ENCODE measurements at regions not wholly inside any gene's neighbourhood (a gene's known extent, or its start where the extent isn't known, plus 50 kb on each side); places are given as distances from the start of the nearest gene placed in this dataset.

DNA sequence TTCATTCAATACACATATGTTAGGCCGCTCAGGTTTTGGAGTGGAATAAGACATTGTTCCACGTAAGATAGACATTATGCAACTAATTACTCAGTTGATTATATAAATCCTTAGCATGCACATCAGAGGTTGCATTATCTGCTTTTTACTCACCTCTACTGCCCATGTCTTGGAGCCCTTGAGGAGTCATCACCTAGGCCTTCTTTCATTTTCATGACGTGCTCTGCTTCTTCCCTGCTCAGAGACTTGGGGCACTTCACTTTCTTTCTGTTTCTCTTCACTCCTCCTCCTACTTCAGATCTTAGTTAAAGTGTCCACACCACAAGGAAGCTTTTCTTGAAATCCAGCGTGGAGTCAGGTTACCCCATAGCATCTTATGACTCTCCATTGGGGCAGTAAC, 241.1 kb downstream of the TLR4 start:
- no peak for DNase-seq

GRCh38 chr9:117951127-117951526, 246.9 kb downstream of the TLR4 start:
- DNase-seq = no peak

DNA sequence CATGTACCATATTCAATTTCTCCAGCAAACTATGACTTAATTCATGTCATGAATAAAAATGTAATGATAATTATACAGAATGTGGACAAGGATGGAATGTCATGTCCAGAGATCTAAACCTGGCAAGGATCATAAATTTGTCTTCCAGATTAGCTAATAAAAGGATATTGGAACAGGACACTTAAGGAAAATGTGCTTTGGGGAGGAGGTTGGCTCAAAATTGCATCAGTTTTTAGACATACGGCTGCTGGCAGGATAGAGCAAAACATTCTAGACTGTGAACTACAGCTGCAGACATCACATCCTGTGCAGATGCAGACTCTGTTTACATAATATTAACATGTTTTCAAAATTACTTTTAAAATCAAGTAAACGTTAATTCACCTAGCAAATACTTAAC, 248.4 kb downstream of the TLR4 start:
- no peak for DNase-seq

DNA sequence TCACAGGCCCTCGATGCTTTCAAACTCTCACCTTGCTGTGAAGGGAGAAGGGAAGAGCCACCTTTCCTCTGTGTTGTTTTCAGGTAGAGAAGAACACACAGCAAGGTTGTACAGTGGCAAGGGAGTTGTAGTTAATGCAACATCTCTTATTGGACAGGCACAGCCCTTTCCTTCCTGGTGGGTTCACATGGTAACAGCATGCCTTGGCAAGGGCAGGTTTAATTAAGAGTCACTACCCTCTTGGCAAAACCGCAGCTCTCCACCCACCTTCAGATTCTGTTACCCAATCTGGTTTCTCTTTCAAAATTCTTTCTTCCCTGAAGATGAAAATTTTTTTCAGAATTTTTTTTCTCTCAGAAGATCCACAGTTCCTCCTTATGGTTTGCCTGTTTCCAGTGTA, 253.1 kb downstream of the TLR4 start:
- DNase-seq = no peak

DNA sequence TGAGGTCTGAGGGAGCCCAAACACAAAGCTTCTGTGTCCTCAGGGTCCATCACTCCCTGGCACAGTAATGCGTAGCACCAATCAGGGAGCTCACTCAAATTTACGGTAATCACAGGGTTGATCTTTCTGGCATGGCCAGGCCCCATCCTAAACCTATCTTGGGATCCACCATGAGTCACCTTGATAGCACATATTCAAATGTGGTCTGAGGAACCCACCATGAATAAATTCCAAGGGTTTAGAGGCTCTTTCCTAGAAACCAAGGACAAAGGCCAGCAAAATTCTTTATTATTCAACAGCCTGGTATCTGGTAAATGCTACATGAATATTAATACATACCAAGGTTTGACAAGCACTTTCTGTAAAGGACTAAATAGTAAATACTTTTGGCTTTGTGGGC, 254.5 kb downstream of the TLR4 start:
- DNase-seq = no peak

DNA sequence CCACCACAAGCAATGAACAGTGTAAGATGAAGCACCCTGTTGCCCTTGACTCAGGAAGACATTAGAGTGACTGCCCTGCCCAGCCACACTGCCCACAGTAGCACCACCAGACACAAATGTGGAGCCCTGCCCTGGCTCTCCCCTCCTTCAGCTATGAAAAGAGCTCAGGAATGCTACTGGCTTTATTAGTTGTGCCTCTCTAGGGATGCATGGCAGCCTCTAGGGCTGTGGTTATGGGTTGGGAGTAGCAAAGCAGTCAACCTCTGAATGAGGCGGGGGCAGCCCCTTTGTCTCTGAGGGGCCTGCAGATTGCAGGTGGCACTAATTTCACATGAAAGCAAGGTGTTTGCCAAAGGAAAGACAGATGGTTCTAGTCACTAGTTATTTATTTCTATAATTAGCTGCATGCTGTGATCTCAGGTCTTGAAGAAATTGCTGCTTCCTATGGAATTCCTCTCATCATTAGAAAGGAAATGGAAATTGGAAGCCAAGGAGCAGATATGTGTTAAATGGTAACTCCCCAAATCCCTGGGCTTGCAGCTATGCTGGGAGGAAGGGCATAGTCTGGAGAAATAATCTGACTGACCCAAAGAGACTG, 259.4 kb downstream of the TLR4 start:
- no peak for DNase-seq

- no peak for DNase-seq
These were observed 266.3 kb downstream of the TLR4 start for GRCh38 chr9:117970276-117971050.

DNA sequence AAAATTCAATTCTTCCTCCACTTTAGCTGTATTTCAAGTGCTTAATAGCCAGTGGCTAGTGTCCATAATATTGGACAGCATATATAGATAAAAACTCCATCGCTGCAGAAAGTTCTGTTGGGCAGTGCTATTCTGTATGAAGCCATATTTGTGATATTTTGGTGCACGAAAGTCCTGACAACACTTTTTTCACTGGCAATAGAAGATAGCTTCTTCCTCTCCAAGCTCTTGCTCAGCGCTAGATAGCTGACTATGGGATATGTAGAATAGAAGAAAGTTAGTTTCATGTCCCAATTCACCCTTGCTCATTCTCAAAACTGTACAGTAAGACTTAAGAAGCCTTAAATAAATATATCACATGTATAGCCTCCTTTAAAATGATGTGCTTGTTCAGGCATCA, 269.9 kb downstream of the TLR4 start:
- no peak for DNase-seq

DNA sequence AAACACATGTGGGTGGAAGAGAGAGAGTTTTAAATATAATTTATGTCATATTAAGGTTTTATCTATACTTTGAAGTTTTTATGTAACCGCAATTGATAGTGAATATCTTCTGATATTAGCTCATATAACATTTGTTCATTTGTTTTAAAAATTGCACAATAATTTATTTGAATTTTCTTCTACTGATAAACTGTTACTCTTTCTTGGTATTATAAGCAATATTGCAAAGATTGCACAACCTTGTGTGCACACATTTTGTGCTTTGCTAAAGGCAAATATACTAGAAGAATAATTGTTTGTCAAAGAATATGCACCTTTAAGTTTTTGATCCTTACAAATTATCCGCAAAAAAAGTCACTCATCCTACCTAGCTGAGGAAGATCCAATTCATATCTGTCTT, 275.7 kb downstream of the TLR4 start:
- no peak for DNase-seq

DNA sequence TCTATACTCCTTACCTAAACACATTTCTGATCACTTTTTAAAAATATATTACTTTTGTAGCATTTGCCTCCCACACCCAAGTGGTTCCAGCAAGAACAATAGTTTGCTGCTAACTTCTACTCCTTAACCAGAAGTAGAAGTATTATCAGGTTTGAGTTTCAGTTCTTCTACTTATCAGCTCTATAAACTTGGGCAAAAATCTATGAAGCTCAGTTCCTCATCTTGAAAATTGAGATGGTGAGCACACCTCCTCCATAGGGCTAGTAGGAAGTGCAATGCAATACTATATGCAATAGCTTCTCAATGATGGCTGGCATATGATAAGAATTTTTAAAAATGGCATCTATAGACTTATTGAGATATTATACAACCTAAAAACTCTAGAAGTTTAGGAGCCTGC, 283.7 kb downstream of the TLR4 start:
- no peak for DNase-seq

DNA sequence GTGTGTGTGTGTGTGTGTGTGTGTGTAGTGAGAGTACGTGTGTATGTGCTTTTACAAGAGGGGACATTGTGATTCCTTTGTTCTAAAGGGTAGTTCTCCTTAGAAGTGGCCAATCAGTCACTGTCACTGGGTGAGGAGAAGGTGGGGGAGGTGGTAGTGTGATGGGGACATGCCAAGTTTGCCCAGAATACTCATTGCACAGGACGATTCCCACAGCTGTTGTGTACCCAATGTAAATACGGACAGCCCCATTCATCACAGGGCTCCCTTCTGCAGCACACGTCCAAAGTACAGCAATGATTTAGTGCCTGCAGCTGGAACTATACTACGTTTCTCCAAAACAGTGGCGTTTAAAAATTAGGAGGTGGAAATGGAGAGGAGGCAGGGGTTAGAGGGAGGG, 287.8 kb downstream of the TLR4 start:
- no peak for DNase-seq

- no peak for DNase-seq
These were observed 296.4 kb downstream of the TLR4 start for GRCh38 chr9:118000581-118000980.

DNA sequence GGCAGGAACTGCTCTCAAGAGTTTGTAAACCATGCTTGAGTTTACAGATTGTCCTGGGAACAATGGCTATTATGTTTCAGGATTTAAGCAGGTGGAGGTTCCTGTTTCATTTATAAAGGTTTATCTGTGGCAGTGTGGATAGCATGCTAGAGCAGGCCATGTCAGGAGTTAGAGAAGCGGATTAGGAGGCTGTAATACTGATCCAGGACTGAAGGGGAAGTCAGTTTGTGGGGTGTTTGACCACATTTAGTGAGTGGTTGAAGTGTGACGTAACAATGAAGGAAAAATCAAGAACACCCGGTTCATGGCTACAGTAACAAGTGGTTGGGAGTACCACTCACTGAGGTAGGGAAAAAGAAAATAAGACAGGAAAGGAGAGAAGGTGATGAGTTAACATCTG, 299.0 kb downstream of the TLR4 start:
- DNase-seq = no peak

- DNase-seq = no peak
These were observed 304.0 kb downstream of the TLR4 start for GRCh38 chr9:118008246-118008645.

DNA sequence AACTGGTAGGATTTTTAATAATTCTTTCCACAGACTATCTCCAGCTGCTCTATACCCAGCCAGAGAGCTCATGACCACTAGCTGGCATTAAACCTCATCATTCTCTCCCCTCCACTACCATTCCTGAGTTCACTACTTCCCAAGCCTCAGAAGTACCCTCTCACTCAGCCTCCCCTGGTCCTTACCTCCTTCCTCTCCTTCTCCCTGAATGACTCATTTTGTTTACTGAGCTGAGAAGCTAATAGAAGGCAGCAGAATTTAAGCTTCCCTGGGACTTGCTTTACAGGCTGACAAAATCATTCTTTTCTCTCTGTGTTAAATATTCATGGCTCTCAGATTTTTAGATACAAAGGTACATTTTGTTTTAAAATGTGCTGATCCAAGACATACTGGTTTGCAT, 305.4 kb downstream of the TLR4 start:
- no peak for DNase-seq

DNA sequence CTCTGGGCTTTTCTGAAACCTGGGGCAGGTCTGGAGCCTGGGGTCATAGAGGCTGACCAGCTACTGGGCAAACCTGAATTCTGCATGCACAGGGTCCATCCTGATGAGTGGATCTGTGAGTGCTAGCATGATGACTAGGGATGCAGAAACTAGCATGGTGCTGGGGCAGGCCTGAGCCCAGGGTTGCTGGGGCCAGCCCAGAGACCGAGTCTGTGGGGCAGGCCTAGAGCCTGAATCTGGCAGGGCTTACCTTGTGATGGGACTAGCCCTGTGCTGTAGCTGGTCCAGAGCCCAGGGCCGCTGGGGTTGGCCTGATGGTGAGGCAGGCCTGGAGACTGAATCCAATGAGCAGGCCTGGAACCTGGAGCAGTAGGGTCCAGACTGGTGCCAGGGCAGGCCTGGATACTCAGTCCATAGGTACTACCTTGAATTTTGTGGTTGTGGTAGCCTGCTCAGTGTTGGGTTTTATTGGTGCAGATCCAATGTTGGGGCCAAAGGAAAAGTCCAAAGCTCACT, 313.5 kb downstream of the TLR4 start:
- DNase-seq = no peak

- no peak for DNase-seq
These were observed 319.4 kb downstream of the TLR4 start for GRCh38 chr9:118023644-118024043.

- DNase-seq = no peak
These were observed 324.0 kb downstream of the TLR4 start for GRCh38 chr9:118028225-118028624.

- DNase-seq = no peak
These were observed 325.2 kb downstream of the TLR4 start for GRCh38 chr9:118029425-118029824.

GRCh38 chr9:118034701-118035100, 330.5 kb downstream of the TLR4 start:
- no peak for DNase-seq

DNA sequence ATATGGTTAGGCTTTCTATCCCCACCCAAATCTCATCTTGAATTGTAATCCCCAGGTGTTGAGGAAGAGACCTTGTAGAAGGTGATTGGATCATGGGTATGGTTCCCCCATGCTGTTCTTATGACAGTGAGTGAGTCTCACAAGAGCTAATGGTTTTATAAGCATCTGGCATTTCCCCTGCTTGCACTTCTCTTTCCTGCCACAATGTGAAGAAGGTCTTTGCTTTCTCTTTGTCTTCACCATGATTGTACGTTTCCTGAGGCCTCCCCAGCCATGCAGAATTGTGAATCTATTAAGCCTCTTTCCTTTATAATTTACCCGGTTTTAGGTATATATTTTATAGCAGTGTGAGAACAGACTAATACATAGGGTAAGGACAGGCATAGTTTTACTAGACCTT, 334.5 kb downstream of the TLR4 start:
- no peak for DNase-seq

DNA sequence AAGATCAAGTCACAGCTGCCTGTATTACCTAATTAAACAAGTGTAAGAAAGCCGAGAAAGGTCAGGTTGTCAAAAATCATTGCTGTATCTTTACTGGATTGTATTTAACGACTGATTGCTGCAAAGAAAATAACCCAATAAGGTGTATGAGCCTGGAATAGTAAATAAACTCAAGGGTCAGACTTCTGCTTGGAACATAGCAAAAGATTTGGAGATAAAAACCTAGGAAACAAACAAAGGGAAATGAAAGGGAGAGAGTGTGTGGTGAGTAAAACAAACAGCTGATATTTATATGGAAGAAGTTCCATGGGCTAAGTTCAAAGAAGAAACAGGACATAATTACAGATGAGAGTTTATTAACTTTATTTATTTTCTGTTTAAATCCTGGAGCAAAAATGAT, 354.0 kb downstream of the TLR4 start:
- no peak for DNase-seq

- no peak for DNase-seq
These were observed 355.5 kb downstream of the TLR4 start for GRCh38 chr9:118059484-118060278.

GRCh38 chr9:118083161-118083560, 379.0 kb downstream of the TLR4 start:
- no peak for DNase-seq
